H9 (cell line): ENCODE measurements at regions not wholly inside any gene's neighbourhood (a gene's known extent, or its start where the extent isn't known, plus 50 kb on each side); places are given as distances from the start of the nearest gene placed in this dataset.
A peak's percentile ranks its signal among the peaks of the same experiment; 100 is the strongest.

ENCODE experiments used
- DNase-seq: peaks from one replicate; pipeline ENCODE4 v3.0.0-alpha.2; 2017
- H2AFZ ChIP-seq: one replicate; pipeline ENCODE4 v1.6.1; 2013; ENCODE audit warnings: mild to moderate bottlenecking, low read length, control low read depth, moderate library complexity
- H2AK5ac ChIP-seq: 2 replicates; pipeline ENCODE4 v1.6.1; 2013; ENCODE audit warnings: low read length, control low read depth, mixed read lengths; ENCODE audit not compliant: insufficient read length
- H2BK120ac ChIP-seq: one replicate; pipeline ENCODE4 v1.6.1; 2013; ENCODE audit warnings: low read depth, mild to moderate bottlenecking, low read length, control low read depth, inconsistent platforms; ENCODE audit not compliant: poor library complexity, severe bottlenecking
- H2BK12ac ChIP-seq: 2 replicates; pipeline ENCODE4 v1.6.1; 2013; ENCODE audit warnings: low read length, control low read depth, mixed read lengths, low read depth; ENCODE audit not compliant: insufficient read length
- H2BK15ac ChIP-seq: 2 replicates; pipeline ENCODE4 v1.6.1; 2013; ENCODE audit warnings: low read depth, low read length, control low read depth
- H2BK20ac ChIP-seq: one replicate; pipeline ENCODE4 v1.6.1; 2013; ENCODE audit warnings: low read depth, mild to moderate bottlenecking, low read length, control low read depth, inconsistent platforms; ENCODE audit not compliant: poor library complexity, severe bottlenecking
- H2BK5ac ChIP-seq: 2 replicates; pipeline ENCODE4 v1.6.1; 2013; ENCODE audit warnings: low read length, control low read depth, mixed read lengths; ENCODE audit not compliant: insufficient read length
- H3K14ac ChIP-seq: 2 replicates; pipeline ENCODE4 v1.6.1; 2013; ENCODE audit warnings: low read length, control low read depth; ENCODE audit not compliant: insufficient read depth
- H3K18ac ChIP-seq: 2 replicates; pipeline ENCODE4 v1.6.1; 2013; ENCODE audit warnings: low read depth, mild to moderate bottlenecking, mixed read lengths, low read length, control low read depth; ENCODE audit not compliant: insufficient read length
- H3K23ac ChIP-seq: 2 replicates; pipeline ENCODE4 v1.6.1; 2013; ENCODE audit warnings: low read length, control low read depth, mixed read lengths, low read depth; ENCODE audit not compliant: insufficient read length
- H3K23me2 ChIP-seq: 2 replicates; pipeline ENCODE4 v1.6.1; 2013; ENCODE audit warnings: low read depth, mild to moderate bottlenecking, mixed read lengths, low read length, control low read depth; ENCODE audit not compliant: insufficient read length, poor library complexity, severe bottlenecking
- H3K27ac ChIP-seq: 2 replicates; pipeline ENCODE4 v1.5.1; 2013; ENCODE audit warnings: low read length, control low read depth, mixed read lengths, low read depth; ENCODE audit not compliant: insufficient read length
- H3K27me3 ChIP-seq: 2 replicates; pipeline ENCODE4 v1.6.1; 2013; ENCODE audit warnings: low read length, control low read depth, inconsistent platforms; ENCODE audit not compliant: insufficient read depth
- H3K4ac ChIP-seq: 2 replicates; pipeline ENCODE4 v1.6.1; 2013; ENCODE audit warnings: low read depth, mild to moderate bottlenecking, control low read depth, inconsistent platforms, low read length, moderate library complexity
- H3K4me1 ChIP-seq: 2 replicates; pipeline ENCODE4 v1.6.1; 2013; ENCODE audit warnings: low read length, control low read depth, inconsistent platforms; ENCODE audit not compliant: insufficient read depth
- H3K4me2 ChIP-seq: 2 replicates; pipeline ENCODE4 v1.6.1; 2013; ENCODE audit warnings: low read length, control low read depth, mixed read lengths; ENCODE audit not compliant: insufficient read length, insufficient read depth
- H3K56ac ChIP-seq: 2 replicates; pipeline ENCODE4 v1.6.1; 2013; ENCODE audit warnings: low read depth, mild to moderate bottlenecking, mixed read lengths, low read length, control low read depth; ENCODE audit not compliant: insufficient read length
- H3K79me1 ChIP-seq: 2 replicates; pipeline ENCODE4 v1.6.1; 2013; ENCODE audit warnings: low read depth, mild to moderate bottlenecking, moderate library complexity, low read length, control low read depth, inconsistent platforms; ENCODE audit not compliant: insufficient read depth, poor library complexity, severe bottlenecking
- H3K79me2 ChIP-seq: 2 replicates; pipeline ENCODE4 v1.6.1; 2013; ENCODE audit warnings: low read length, control low read depth, inconsistent platforms; ENCODE audit not compliant: insufficient read depth
- H3K9ac ChIP-seq: 2 replicates; pipeline ENCODE4 v1.6.1; 2013; ENCODE audit warnings: low read length, control low read depth, mixed read lengths; ENCODE audit not compliant: insufficient read length; ENCODE audit errors: extremely low read depth
- H3K9me3 ChIP-seq: one replicate; pipeline ENCODE4 v1.6.1; 2013; ENCODE audit warnings: low read depth, low read length, inconsistent platforms; ENCODE audit not compliant: control insufficient read depth
- H3T11ph ChIP-seq: one replicate; pipeline ENCODE4 v1.6.1; 2013; ENCODE audit warnings: mild to moderate bottlenecking, low read length, control low read depth, inconsistent platforms
- H4K20me1 ChIP-seq: one replicate; pipeline ENCODE4 v1.6.1; 2013; ENCODE audit not compliant: control insufficient read depth, insufficient read length, insufficient read depth
- H4K5ac ChIP-seq: 2 replicates; pipeline ENCODE4 v1.6.1; 2013; ENCODE audit warnings: low read depth, mild to moderate bottlenecking, mixed read lengths, low read length, control low read depth; ENCODE audit not compliant: insufficient read length
- H4K8ac ChIP-seq: replicated peaks from 2 replicates; pipeline ENCODE4 v1.6.1; 2013; ENCODE audit warnings: low read length, control low read depth, mixed read lengths, low read depth; ENCODE audit not compliant: insufficient read length
- H4K91ac ChIP-seq: 2 replicates; pipeline ENCODE4 v1.6.1; 2013; ENCODE audit warnings: low read depth, mild to moderate bottlenecking, moderate library complexity, mixed read lengths, low read length, control low read depth; ENCODE audit not compliant: insufficient read length
- H3K27ac Mint-ChIP-seq, 3 experiments: 2 replicates in 2 of 3; 3 replicates in 1 of 3; pipeline ENCODE4 v1.8.0; 2020 to 2021; ENCODE audit warnings: mixed read lengths in 3 of 3, mild to moderate bottlenecking in 1 of 3, moderate library complexity in 1 of 3
- H3K27me3 Mint-ChIP-seq: 2 replicates; pipeline ENCODE4 v1.8.0; 2021; ENCODE audit warnings: low read depth, mild to moderate bottlenecking, moderate library complexity, mixed read lengths
- H3K36me3 Mint-ChIP-seq, 3 experiments: 2 replicates in 2 of 3; 3 replicates in 1 of 3; pipeline ENCODE4 v1.8.0; 2020 to 2021; ENCODE audit warnings: low read depth in 3 of 3, mixed read lengths in 3 of 3; ENCODE audit not compliant: insufficient read depth in 1 of 3
- H3K4me1 Mint-ChIP-seq, 2 experiments: 2 replicates each; pipeline ENCODE4 v1.8.0; 2020; ENCODE audit warnings: mixed read lengths in 2 of 2
- H3K4me3 Mint-ChIP-seq, 2 experiments: 2 replicates in 1 of 2; 3 replicates in 1 of 2; pipeline ENCODE4 v1.8.0; 2020 to 2021; ENCODE audit warnings: mild to moderate bottlenecking in 2 of 2, mixed read lengths in 2 of 2, moderate library complexity in 1 of 2
- H3K9me3 Mint-ChIP-seq, 2 experiments: 2 replicates in 1 of 2; 3 replicates in 1 of 2; pipeline ENCODE4 v1.8.0; 2020; ENCODE audit warnings: mild to moderate bottlenecking in 2 of 2, mixed read lengths in 2 of 2, moderate library complexity in 1 of 2
- CTCF ChIP-seq: fragments of 200-600 bp; sonication (generic); conservative IDR thresholded peaks from 3 replicates; pipeline ENCODE4 v1.8.0; 2021; ENCODE audit warnings: antibody characterized with exemption, mild to moderate bottlenecking
- WGBS: extraction: QIAGEN DNeasy Blood & Tissue Kit; methylation state at CpG from one replicate; pipeline ENCODE4 v1.1.7; 2013; ENCODE audit warnings: missing lambda C conversion rate, low lambda C conversion rate, mixed read lengths; ENCODE audit not compliant: insufficient read length; ENCODE audit errors: extremely low coverage; 5-methylcytosine and 5-hydroxymethylcytosine counted together

DNA sequence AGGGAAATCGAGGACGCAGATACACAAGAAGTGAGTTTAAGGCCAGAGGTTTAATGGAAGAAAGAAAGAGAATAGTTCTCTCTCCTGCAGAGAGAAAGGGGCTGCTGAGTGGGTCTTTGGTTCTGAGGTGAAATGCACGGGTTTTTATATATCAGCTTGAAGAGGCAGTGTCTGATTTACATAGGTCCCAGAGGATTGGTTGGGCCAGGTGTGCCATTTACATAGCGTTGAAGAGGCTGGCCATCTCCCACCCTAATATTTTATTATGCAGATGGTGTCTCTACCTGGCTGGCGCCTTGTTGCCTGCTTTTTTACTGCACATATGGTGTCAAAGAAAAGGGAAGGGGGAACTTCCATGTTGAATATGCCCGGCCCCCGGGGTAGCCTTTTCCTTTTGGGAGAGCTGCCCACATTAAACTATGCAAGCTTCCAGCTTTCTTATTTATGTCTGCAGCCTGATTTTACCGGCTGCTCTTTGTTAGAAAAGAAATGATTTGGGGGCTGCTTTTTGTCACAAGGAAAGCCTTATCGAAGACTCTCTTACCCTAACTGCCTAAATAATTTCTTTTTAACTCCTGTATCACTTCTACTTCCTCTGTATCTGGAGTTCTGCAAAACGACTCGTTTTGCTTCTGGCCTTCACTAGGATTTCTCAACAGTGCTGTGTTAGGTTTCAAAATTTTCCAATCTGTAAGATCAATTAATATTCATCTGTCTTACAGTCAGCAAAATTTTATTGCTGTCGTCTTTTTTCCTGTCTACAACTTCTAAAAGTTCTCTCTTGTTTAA is 268.5 kb downstream of the B3GLCT start:
- Histone ChIP-seq H3T11ph (no peak overlapping the region), H3K23ac (no peak overlapping the region), H3K27ac (no peak overlapping the region), H2AK5ac (no peak overlapping the region), H2BK120ac (no peak overlapping the region), H3K79me1 (no peaks in the 10 kb centered on the region), H3K56ac (no peak overlapping the region), H2BK12ac (no peak overlapping the region), H3K4me1 (no peaks in the 10 kb centered on the region), H3K79me2 (no peaks in the 10 kb centered on the region), H3K9ac (no peak overlapping the region), H2BK20ac (no peak overlapping the region), H3K4me2 (no peak overlapping the region), H4K91ac (no peak overlapping the region), H3K4ac (no peak overlapping the region), H4K5ac (no peak overlapping the region), H2AFZ (no peak overlapping the region), H3K23me2 (no peaks in the 10 kb centered on the region), H3K14ac (no peak overlapping the region), H2BK5ac (no peak overlapping the region), H3K27me3 (no peaks in the 10 kb centered on the region), H4K8ac (no peak overlapping the region), H2BK15ac (no peak overlapping the region), H4K20me1 (no peaks in the 10 kb centered on the region), H3K9me3 (no peaks in the 10 kb centered on the region), H3K18ac (no peak overlapping the region)
- no peaks in the 10 kb centered on the region for H3K27me3 Mint-ChIP-seq
- peaks cover 18 to 26% of the 10 kb centered on the region in 2 experiments for H3K4me1 Mint-ChIP-seq
- H3K36me3 Mint-ChIP-seq: no peaks in the 10 kb centered on the region
- no peak overlapping the region for H3K4me3 Mint-ChIP-seq
- no peak for TF ChIP-seq CTCF
- peak overlapping the region in 1 of 3 experiments; percentile 26; a peak in 4 of 7 replicates for H3K27ac Mint-ChIP-seq
- no peaks in the 10 kb centered on the region for H3K9me3 Mint-ChIP-seq
- no peak for DNase-seq
- no CpG with 5 or more reads among the region's 12 CpGs for WGBS
